Tibial nerve (tissue), 3 donors: ENCODE measurements at regions not wholly inside any gene's neighbourhood (a gene's known extent, or its start where the extent isn't known, plus 50 kb on each side); places are given as distances from the start of the nearest gene placed in this dataset.

Experiments
- POLR2A ChIP-seq, 2 donors: fragments of 450-650 bp; IDR thresholded peaks; one replicate each; pipeline ENCODE4 v1.6.1; 2017; ENCODE audit warnings: antibody characterized with exemption in 2 of 2, mild to moderate bottlenecking in 2 of 2, moderate library complexity in 2 of 2
- TF ChIP-seq, protein P1 (sequence below), 5 experiments: fragments of 200-600 bp in 3 of 5; fragments of 450-650 bp in 2 of 5; sonication (generic) in 3 of 5; IDR thresholded peaks; one replicate each; pipeline ENCODE4 v1.5.1; 2016 to 2019; ENCODE audit warnings: antibody characterized with exemption in 5 of 5, mild to moderate bottlenecking in 3 of 5, moderate library complexity in 2 of 5

- TF ChIP-seq, protein P1, sequence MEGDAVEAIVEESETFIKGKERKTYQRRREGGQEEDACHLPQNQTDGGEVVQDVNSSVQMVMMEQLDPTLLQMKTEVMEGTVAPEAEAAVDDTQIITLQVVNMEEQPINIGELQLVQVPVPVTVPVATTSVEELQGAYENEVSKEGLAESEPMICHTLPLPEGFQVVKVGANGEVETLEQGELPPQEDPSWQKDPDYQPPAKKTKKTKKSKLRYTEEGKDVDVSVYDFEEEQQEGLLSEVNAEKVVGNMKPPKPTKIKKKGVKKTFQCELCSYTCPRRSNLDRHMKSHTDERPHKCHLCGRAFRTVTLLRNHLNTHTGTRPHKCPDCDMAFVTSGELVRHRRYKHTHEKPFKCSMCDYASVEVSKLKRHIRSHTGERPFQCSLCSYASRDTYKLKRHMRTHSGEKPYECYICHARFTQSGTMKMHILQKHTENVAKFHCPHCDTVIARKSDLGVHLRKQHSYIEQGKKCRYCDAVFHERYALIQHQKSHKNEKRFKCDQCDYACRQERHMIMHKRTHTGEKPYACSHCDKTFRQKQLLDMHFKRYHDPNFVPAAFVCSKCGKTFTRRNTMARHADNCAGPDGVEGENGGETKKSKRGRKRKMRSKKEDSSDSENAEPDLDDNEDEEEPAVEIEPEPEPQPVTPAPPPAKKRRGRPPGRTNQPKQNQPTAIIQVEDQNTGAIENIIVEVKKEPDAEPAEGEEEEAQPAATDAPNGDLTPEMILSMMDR (IDR thresholded peaks at IDR 0.05) = no peak
- no peak for TF ChIP-seq POLR2A (IDR thresholded peaks at IDR 0.05)
Measured at GRCh38 chr3:150330872-150331271, 77.2 kb upstream of the TSC22D2 start.
